CD4-positive, CD25-positive, alpha-beta regulatory T cell (primary cell): ENCODE measurements at regions not wholly inside any gene's neighbourhood (a gene's known extent, or its start where the extent isn't known, plus 50 kb on each side); places are given as distances from the start of the nearest gene placed in this dataset.

Experiments
- ATAC-seq, 2 donors: fragments of 150-1000 bp; cut with Tn5 transposase; one replicate each; pipeline ENCODE4 v1.10.0; 2021; ENCODE audit warnings: low read depth in 2 of 2, moderate number of reproducible peaks in 2 of 2, moderate library complexity in 1 of 2
- DNase-seq, 3 donors: peaks; one replicate each; pipeline versions ENCODE4 v3.0.0 to v3.0.0-alpha.2; 2012 to 2022; ENCODE audit warnings: mixed read lengths in 1 of 3
- H3K27ac ChIP-seq: one replicate; pipeline ENCODE4 v1.7.0; 2013; ENCODE audit warnings: mild to moderate bottlenecking, low read length; ENCODE audit not compliant: insufficient read depth, poor library complexity, severe bottlenecking
- H3K27me3 ChIP-seq: one replicate; pipeline ENCODE4 v1.7.0; 2013; ENCODE audit warnings: low read length; ENCODE audit not compliant: control insufficient read depth, insufficient read depth
- H3K36me3 ChIP-seq: one replicate; pipeline ENCODE4 v1.7.0; 2013; ENCODE audit warnings: mild to moderate bottlenecking, low read length, moderate library complexity; ENCODE audit not compliant: control insufficient read depth, insufficient read depth
- H3K4me1 ChIP-seq: 2 replicates; pipeline ENCODE4 v1.7.0; 2013; ENCODE audit warnings: mild to moderate bottlenecking, low read length; ENCODE audit not compliant: insufficient read depth, control insufficient read depth, poor library complexity, severe bottlenecking
- H3K4me3 ChIP-seq: one replicate; pipeline ENCODE4 v1.7.0; 2013; ENCODE audit warnings: low read depth, mild to moderate bottlenecking, low read length, moderate library complexity
- H3K9me3 ChIP-seq, 2 experiments: 1 replicate in 1 of 2; 2 replicates in 1 of 2; pipeline ENCODE4 v1.7.0; 2013; ENCODE audit warnings: low read length in 2 of 2, mild to moderate bottlenecking in 1 of 2, moderate library complexity in 1 of 2; ENCODE audit not compliant: control insufficient read depth in 2 of 2
- H3K27ac Mint-ChIP-seq, 3 donors: one replicate each; pipeline ENCODE4 v1.8.0; 2020 to 2022; ENCODE audit warnings: mild to moderate bottlenecking in 3 of 3, mixed read lengths in 3 of 3, moderate library complexity in 2 of 3
- H3K27me3 Mint-ChIP-seq: one replicate; pipeline ENCODE4 v1.8.0; 2022; ENCODE audit warnings: mild to moderate bottlenecking, mixed read lengths
- H3K36me3 Mint-ChIP-seq: one replicate; pipeline ENCODE4 v1.8.0; 2020; ENCODE audit warnings: mixed read lengths
- H3K4me1 Mint-ChIP-seq, 4 donors: one replicate each; pipeline ENCODE4 v1.8.0; 2020 to 2022; ENCODE audit warnings: mixed read lengths in 4 of 4, mild to moderate bottlenecking in 1 of 4
- H3K4me3 Mint-ChIP-seq, 4 donors: one replicate each; pipeline ENCODE4 v1.8.0; 2020 to 2022; ENCODE audit warnings: mild to moderate bottlenecking in 4 of 4, mixed read lengths in 4 of 4, moderate library complexity in 3 of 4
- H3K9me3 Mint-ChIP-seq, 7 donors: one replicate each; pipeline ENCODE4 v1.8.0; 2020 to 2022; ENCODE audit warnings: mixed read lengths in 7 of 7, mild to moderate bottlenecking in 3 of 7, moderate library complexity in 2 of 7

DNA sequence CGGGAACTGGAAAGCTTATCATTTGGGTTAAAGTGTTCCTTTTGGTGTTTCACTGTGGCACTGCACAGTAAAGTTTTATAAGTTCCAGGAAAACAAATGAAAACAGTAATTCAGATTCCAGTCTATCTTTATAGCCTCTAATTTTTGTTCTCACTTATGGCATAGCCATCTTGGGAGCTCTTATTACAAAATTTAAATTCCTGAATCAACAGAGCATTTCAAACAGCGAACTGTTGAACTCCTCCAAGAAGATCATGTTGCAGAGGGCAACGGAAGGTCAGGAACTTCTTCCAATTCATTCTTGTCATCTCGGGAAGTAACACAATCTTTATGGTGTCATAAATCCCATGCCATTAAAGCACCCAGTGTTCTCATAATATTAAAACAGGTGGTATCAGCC lies 229.1 kb downstream of the KCNC2 start:
- Mint-ChIP-seq H3K4me1 (no peaks in the 10 kb centered on the region), H3K27me3 (no peaks in the 10 kb centered on the region), H3K4me3 (no peak overlapping the region)

DNA sequence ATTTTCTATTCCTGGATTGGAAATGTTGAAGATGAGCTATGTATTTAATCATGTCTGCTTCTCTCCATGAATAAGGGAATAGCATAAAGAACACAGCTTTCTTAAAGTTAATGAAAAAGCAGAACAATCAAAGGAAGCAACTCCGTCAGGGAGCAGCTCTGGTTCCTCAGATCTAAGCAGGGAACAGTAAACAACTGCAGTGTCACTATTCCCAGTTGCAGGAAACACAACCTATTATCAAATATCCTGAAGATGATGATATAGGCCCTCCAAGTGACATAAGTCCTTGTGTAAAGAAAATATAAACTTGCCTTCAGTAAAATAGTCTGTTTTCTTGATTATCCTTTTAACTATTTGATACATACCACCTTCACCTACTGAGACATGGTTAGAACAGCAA lies 228.1 kb downstream of the KCNC2 start:
- ATAC-seq: no peak
- Mint-ChIP-seq H3K9me3 (peaks cover 0 to 6% (median 0%) of the 10 kb centered on the region in 7 donors), H3K4me3 (no peak overlapping the region), H3K4me1 (no peaks in the 10 kb centered on the region), H3K27me3 (no peaks in the 10 kb centered on the region), H3K27ac (no peak overlapping the region), H3K36me3 (no peaks in the 10 kb centered on the region)
- no peak for DNase-seq
- no peak overlapping the region for H3K27ac ChIP-seq
- H3K9me3 ChIP-seq: no peaks in the 10 kb centered on the region
- H3K36me3 ChIP-seq: no peaks in the 10 kb centered on the region
- no peak overlapping the region for H3K4me3 ChIP-seq
- no peaks in the 10 kb centered on the region for H3K4me1 ChIP-seq
- no peaks in the 10 kb centered on the region for H3K27me3 ChIP-seq

More for the DNA sequence above, 229.1 kb downstream of the KCNC2 start:
- H3K9me3 ChIP-seq: no peaks in the 10 kb centered on the region
- no peaks in the 10 kb centered on the region for H3K27me3 ChIP-seq
- DNase-seq (no peak), ATAC-seq (no peak)
- no peaks in the 10 kb centered on the region for H3K4me1 ChIP-seq
- H3K9me3 Mint-ChIP-seq: peaks cover 0 to 7% (median 0%) of the 10 kb centered on the region in 7 donors
- no peak overlapping the region for H3K27ac ChIP-seq
- no peaks in the 10 kb centered on the region for H3K36me3 ChIP-seq
- H3K36me3 Mint-ChIP-seq: no peaks in the 10 kb centered on the region
- H3K27ac Mint-ChIP-seq: no peak overlapping the region
- H3K4me3 ChIP-seq: no peak overlapping the region

DNA sequence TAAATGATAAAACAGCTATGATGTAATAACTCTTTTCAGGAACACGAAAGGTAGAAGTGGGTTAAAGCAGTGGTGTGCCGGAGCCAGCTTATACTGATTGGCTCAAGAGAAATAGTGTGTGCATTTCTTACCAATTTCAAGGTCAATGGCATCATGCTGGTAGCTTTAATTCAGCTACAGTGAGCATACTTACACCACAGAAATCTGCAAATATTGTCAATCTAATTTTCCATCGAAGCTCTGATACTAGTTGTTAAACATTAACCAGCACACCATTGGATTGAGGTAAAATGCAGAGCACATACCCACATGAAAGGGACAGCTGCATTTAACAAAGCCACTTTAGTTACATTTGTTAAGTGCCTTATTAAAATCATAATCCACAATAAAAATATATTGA lies 225.7 kb downstream of the KCNC2 start:
- no peaks in the 10 kb centered on the region for H3K27me3 ChIP-seq
- H3K27me3 Mint-ChIP-seq: no peaks in the 10 kb centered on the region
- no peaks in the 10 kb centered on the region for H3K36me3 Mint-ChIP-seq
- H3K4me1 ChIP-seq: no peaks in the 10 kb centered on the region
- H3K36me3 ChIP-seq: no peaks in the 10 kb centered on the region
- no peak overlapping the region for H3K27ac ChIP-seq
- no peak overlapping the region for H3K4me3 Mint-ChIP-seq
- H3K9me3 Mint-ChIP-seq: peaks cover 0 to 2% (median 0%) of the 10 kb centered on the region in 7 donors
- H3K9me3 ChIP-seq: no peaks in the 10 kb centered on the region
- DNase-seq (no peak), ATAC-seq (no peak)
- H3K27ac Mint-ChIP-seq: no peak overlapping the region
- no peaks in the 10 kb centered on the region for H3K4me1 Mint-ChIP-seq
- no peak overlapping the region for H3K4me3 ChIP-seq

DNA sequence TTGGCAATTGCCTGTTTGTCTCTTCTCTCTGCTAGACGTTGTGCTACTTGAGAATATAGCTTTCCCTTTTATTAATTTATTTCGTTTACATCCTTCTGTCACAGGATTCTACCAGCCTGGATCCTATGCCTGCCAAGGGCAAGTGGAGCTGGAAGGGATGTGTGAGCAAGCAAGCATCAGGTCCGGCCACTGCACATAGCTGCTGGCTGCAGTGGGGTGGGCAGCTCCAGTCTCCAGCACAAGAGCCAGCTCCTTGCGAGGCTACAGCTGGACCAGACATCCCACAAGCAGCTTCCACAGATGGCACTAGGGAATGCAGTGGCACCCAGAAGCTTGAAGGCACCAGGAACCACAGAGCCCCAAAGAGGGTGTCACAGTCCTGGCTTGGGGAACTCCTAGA lies 225.0 kb downstream of the KCNC2 start:
- no peak overlapping the region for H3K27ac Mint-ChIP-seq
- no peaks in the 10 kb centered on the region for H3K27me3 ChIP-seq
- DNase-seq (no peak), ATAC-seq (no peak)
- H3K27ac ChIP-seq: no peak overlapping the region
- H3K4me3 Mint-ChIP-seq: no peak overlapping the region
- H3K9me3 Mint-ChIP-seq: peaks cover 0 to 2% (median 0%) of the 10 kb centered on the region in 7 donors
- H3K27me3 Mint-ChIP-seq: no peaks in the 10 kb centered on the region
- no peaks in the 10 kb centered on the region for H3K36me3 Mint-ChIP-seq
- H3K9me3 ChIP-seq: no peaks in the 10 kb centered on the region
- no peak overlapping the region for H3K4me3 ChIP-seq
- H3K4me1 Mint-ChIP-seq: no peaks in the 10 kb centered on the region
- no peaks in the 10 kb centered on the region for H3K36me3 ChIP-seq
- no peaks in the 10 kb centered on the region for H3K4me1 ChIP-seq

DNA sequence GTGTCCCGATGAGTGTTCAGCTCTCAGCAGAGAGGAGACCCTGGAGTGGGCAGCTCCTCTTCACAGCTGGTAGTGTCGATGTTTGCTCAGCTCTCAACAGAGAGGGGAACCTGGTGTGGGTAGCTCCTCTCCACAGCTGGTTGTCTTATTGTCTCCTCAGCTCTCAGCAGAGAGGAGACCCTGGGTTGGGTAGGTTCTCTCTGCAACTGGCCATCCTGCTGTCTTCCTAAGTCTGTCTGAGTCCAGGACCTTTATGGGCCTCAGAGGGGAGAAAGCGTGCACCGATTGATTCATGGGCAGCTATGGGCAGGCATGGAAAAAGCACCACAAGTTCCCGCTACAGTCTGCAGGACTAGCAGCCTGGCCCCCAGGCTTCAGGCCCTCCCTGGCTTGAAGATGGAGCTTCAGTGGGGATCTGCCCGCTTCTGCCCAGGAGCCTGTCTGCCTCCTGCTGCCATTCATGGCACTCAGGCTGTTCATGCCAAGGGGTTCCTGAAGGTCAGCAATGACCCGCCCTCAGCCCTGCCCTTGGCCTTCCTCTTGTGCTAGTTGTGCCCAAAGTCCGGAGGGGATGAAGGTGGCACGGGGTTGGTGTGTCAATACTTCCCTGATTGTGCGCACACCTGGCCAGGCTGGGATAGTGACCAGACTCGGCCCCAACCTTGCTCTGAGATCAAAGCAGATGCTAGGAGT lies 224.2 kb downstream of the KCNC2 start:
- Mint-ChIP-seq H3K9me3 (peaks cover 0 to 2% (median 0%) of the 10 kb centered on the region in 7 donors), H3K27ac (no peak overlapping the region), H3K36me3 (no peaks in the 10 kb centered on the region), H3K27me3 (no peaks in the 10 kb centered on the region), H3K4me3 (no peak overlapping the region), H3K4me1 (no peaks in the 10 kb centered on the region)
- Histone ChIP-seq H3K4me3 (no peak overlapping the region), H3K27me3 (no peaks in the 10 kb centered on the region), H3K9me3 (no peaks in the 10 kb centered on the region), H3K36me3 (no peaks in the 10 kb centered on the region), H3K4me1 (no peaks in the 10 kb centered on the region), H3K27ac (no peak overlapping the region)
- peak in 1 of 2 donors; percentile 33 for ATAC-seq
- DNase-seq: no peak

DNA sequence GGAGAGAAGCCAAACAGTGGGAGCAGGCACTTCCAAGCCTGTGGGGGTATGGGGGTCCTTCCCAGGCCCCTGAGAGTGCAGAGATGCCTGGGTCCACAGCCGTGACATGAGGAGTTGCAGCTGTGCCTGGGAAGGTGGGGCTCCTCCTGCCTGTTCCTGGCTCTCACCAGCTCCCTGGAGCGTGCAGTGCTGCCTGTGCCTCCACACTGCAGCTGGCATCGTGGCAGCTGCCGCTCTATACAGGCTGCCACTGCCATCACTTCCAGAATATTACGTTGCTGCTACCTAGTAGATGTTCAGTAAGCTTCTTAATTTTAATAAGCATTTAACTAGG lies 223.7 kb downstream of the KCNC2 start:
- Histone ChIP-seq H3K4me1 (no peaks in the 10 kb centered on the region), H3K36me3 (no peaks in the 10 kb centered on the region), H3K9me3 (no peaks in the 10 kb centered on the region), H3K27me3 (no peaks in the 10 kb centered on the region), H3K27ac (no peak overlapping the region), H3K4me3 (no peak overlapping the region)
- peaks cover 0 to 2% (median 0%) of the 10 kb centered on the region in 7 donors for H3K9me3 Mint-ChIP-seq
- H3K4me3 Mint-ChIP-seq: no peak overlapping the region
- DNase-seq (no peak), ATAC-seq (no peak)
- no peak overlapping the region for H3K27ac Mint-ChIP-seq
- no peaks in the 10 kb centered on the region for H3K36me3 Mint-ChIP-seq
- no peaks in the 10 kb centered on the region for H3K27me3 Mint-ChIP-seq
- H3K4me1 Mint-ChIP-seq: no peaks in the 10 kb centered on the region

DNA sequence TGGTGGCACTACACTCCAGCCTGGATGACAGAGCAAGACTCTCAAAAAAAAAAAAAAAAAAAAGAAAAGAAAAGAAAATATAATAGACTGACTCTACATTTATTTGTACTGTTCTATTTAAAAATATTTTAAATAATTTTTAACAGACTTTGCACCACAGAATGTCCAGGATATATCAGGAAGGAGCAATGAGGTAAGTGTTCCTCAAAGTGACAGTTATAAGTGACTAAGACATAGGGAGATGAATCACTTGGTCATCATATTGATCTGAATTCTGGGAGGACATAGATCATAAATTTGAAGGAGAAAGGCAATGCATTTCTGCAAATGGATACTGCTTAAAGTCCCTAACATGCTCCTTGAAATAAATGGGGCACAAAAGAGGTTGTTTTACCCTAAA lies 221.5 kb downstream of the KCNC2 start:
- no peaks in the 10 kb centered on the region for H3K27me3 Mint-ChIP-seq
- Histone ChIP-seq H3K4me3 (no peak overlapping the region), H3K36me3 (no peaks in the 10 kb centered on the region), H3K27ac (no peak overlapping the region), H3K4me1 (no peaks in the 10 kb centered on the region), H3K27me3 (no peaks in the 10 kb centered on the region), H3K9me3 (no peaks in the 10 kb centered on the region)
- no peak for DNase-seq
- no peak overlapping the region for H3K4me3 Mint-ChIP-seq
- no peak for ATAC-seq
- no peaks in the 10 kb centered on the region for H3K36me3 Mint-ChIP-seq
- peaks cover 0 to 11% (median 2%) of the 10 kb centered on the region in 7 donors for H3K9me3 Mint-ChIP-seq
- no peaks in the 10 kb centered on the region for H3K4me1 Mint-ChIP-seq
- no peak overlapping the region for H3K27ac Mint-ChIP-seq
